ENCODE measurements at regions not wholly inside any gene's neighbourhood (a gene's known extent, or its start where the extent isn't known, plus 50 kb on each side); places are given as distances from the start of the nearest gene placed in this dataset.
A peak's percentile ranks its signal among the peaks of the same experiment; 100 is the strongest.
"Not testable (repeated sequence)": the region's sequence is repeated elsewhere in the genome, so short reads cannot be mapped to it uniquely, and the experiment has no call there.

DNA sequence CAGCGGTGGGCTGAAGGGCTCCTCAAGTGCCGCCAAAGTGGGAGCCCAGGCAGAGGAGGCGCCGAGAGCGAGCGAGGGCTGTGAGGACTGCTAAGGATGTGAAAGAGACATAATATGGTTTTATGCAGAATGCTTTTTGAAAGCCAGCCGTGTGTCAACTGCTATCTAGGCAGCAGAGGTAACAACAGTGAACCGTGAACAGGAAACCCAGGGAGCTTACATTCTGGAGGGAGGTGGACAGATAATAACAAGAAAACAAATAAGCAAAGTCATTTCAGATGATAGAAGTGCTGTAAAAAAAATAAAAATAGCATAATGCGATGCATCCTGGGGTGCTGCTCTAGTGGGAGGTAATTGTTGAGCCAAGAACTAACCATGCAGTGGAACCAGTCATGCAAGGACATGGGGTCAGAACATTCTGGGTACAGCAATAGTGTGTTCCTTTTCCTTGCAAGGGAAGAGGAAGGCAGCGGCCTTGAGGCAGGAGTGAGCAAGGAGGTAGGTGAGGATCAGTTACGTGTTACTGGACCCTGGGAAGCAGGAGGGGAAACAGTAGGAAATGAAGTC, 134.4 kb upstream of the TMEM170B start:
- Histone ChIP-seq H3K27ac (ENCODE audit: low read depth, low read length) (no peak overlapping the region), H3K27me3 (ENCODE audit: control insufficient read depth, insufficient read depth, low read length) (no peaks in the 10 kb centered on the region), H3K4me1 (ENCODE audit: control insufficient read depth, insufficient read depth, low read length) (no peaks in the 10 kb centered on the region), H3K4me3 (ENCODE audit: low read depth, low read length) (no peak overlapping the region), H3K36me3 (ENCODE audit: control insufficient read depth, insufficient read depth, low read length) (no peaks in the 10 kb centered on the region), H3K9me3 (ENCODE audit: control insufficient read depth, insufficient read depth, low read length) (no peaks in the 10 kb centered on the region)
- no peak for DNase-seq (ENCODE audit: low read depth in 4 of 6, low spot score in 6 of 6)
- 94% methylated on average over 8 of the region's 11 CpGs for WGBS (ENCODE audit: insufficient coverage)

DNA sequence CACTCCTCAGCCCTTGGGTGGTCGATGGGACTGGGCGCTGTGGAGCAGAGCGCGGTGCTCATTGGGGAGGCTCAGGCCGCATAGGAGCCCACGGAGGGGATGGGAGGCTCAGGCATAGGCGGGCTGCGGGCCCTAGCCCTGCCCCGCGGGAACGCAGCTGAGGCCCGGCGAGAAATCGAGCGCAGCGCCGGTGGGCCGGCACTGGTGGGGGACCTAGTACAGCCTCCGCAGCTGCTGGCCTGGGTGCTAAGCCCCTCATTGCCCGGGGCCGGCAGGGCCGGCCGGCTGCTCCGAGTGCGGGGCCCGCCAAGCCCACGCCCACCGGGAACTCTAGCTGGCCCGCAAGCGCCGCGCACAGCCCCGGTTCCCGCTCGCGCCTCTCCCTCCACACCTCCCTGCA, 135.0 kb upstream of the TMEM170B start:
- not testable (repeated sequence) for H3K36me3 ChIP-seq (ENCODE audit: control insufficient read depth, insufficient read depth, low read length); DNase-seq (ENCODE audit: low read depth in 4 of 6, low spot score in 6 of 6); H3K4me1 ChIP-seq (ENCODE audit: control insufficient read depth, insufficient read depth, low read length); H3K9me3 ChIP-seq (ENCODE audit: control insufficient read depth, insufficient read depth, low read length); H3K4me3 ChIP-seq (ENCODE audit: low read depth, low read length); H3K27ac ChIP-seq (ENCODE audit: low read depth, low read length); H3K27me3 ChIP-seq (ENCODE audit: control insufficient read depth, insufficient read depth, low read length)
- 94% methylated on average over 17 of the region's 36 CpGs for WGBS (ENCODE audit: insufficient coverage)

DNA sequence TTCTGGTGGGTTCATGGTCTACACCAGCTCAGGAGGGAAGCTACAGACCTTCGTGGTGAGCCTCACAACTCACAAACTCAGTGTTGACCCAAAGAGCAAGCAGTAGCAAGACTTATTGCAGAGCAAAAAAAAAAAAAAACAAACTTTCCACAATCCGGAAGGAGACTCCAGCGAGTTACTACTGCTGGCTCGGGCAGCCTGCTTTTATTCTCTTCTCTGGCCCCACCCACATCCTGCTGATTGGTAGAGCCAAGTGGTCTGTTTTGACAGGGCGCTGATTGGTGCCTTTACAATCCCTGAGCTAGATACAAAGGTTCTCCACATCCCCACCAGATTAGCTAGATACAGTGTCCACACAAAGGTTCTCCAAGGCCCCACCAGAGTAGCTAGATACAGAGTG, 135.6 kb upstream of the TMEM170B start:
- WGBS (ENCODE audit: insufficient coverage), result 100% methylated on average over 3 of the region's 5 CpGs
- not testable (repeated sequence) for H3K36me3 ChIP-seq (ENCODE audit: control insufficient read depth, insufficient read depth, low read length)

DNA sequence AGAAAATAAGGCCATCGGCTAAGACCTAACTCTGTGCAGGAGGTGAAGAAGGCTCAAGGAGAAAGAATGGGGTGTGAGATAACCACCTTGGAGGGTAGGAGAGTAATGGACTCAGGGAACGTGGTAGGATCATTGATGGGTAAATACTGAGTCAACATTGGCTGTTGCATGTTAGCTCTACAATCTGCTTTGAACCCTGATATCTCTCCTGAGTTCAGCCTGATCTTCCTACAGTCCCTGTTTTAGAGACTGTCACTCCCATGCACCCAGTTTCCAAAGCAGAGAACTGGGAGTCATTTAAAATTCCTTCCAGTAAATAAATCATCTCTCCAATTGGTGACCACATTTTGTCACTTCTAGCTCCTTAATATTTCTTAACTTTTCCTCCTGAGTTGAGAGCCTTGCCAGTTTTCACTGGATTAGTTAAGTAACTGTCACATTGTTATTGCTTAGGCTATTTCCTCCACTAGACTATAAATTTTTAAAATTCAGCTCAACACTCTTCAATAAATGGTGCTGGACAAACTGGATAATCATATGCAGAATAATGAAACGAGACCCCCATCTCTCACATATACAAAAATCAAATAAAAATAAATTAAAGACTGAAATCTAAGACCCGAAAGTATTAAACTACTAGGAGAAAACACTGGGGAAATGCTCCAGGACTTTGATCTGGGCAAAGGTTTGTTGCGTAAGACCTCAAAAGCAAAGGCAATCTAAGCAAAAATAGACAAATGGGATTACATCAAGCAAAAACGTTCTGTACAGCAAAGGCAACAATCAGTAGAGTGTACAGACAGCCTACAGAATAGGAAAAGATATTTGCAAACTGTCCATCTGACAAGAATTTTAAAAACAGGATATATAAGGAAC, 138.9 kb upstream of the TMEM170B start:
- no peak for DNase-seq (ENCODE audit: low read depth in 4 of 6, low spot score in 6 of 6)
- Histone ChIP-seq H3K36me3 (ENCODE audit: control insufficient read depth, insufficient read depth, low read length) (no peaks in the 10 kb centered on the region), H3K9me3 (ENCODE audit: control insufficient read depth, insufficient read depth, low read length) (no peaks in the 10 kb centered on the region), H3K27ac (ENCODE audit: low read depth, low read length) (no peak overlapping the region), H3K4me1 (ENCODE audit: control insufficient read depth, insufficient read depth, low read length) (no peaks in the 10 kb centered on the region), H3K27me3 (ENCODE audit: control insufficient read depth, insufficient read depth, low read length) (no peaks in the 10 kb centered on the region), H3K4me3 (ENCODE audit: low read depth, low read length) (no peak overlapping the region)
- WGBS (ENCODE audit: insufficient coverage), result 82% methylated on average over 3 of the region's 6 CpGs

More for the DNA sequence above, 135.6 kb upstream of the TMEM170B start:
- not testable (repeated sequence) for H3K27me3 ChIP-seq (ENCODE audit: control insufficient read depth, insufficient read depth, low read length); H3K9me3 ChIP-seq (ENCODE audit: control insufficient read depth, insufficient read depth, low read length); H3K4me3 ChIP-seq (ENCODE audit: low read depth, low read length); H3K27ac ChIP-seq (ENCODE audit: low read depth, low read length); DNase-seq (ENCODE audit: low read depth in 4 of 6, low spot score in 6 of 6); H3K4me1 ChIP-seq (ENCODE audit: control insufficient read depth, insufficient read depth, low read length)

DNA sequence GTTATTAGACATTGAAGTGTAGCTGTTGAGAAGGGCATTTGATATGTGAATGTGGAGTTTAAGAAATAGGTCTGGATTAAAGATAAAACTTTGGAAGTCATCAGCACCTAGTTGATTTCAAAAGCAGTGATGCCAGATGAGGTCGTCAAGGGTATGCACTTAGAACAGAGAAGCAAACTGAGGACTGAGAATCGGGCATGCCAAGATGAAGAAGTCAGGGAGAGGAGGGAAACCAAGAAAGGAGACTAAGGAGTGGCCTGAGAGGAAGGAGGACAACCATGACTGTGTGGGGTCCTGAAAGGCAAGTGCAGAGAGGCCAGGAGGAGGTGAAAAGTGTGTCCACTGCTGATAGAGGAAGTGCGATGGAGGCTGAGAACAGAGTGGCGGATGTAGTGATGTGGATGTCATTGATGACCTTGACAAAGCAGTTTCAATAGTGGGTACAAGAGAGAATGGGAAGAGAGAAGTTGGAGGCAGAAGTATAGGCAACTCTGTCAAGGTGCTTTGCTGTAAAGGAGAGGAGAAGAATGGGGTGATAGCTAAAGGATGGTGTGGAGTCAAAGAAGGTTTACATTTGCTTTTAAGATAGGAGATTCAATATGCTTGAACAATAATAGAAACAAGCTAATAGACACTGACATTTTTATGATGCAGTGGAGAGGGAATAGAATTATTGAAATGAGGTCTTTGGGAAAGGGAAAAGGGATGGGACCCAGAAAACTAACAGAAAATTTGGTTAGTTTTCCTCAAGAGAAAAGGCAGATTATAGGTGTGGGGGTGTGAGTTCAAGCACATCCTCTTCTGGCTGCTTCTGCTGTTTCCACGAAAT, 139.7 kb upstream of the TMEM170B start:
- Histone ChIP-seq H3K36me3 (ENCODE audit: control insufficient read depth, insufficient read depth, low read length) (no peaks in the 10 kb centered on the region), H3K4me1 (ENCODE audit: control insufficient read depth, insufficient read depth, low read length) (no peaks in the 10 kb centered on the region), H3K27ac (ENCODE audit: low read depth, low read length) (no peak overlapping the region), H3K4me3 (ENCODE audit: low read depth, low read length) (no peak overlapping the region), H3K27me3 (ENCODE audit: control insufficient read depth, insufficient read depth, low read length) (no peaks in the 10 kb centered on the region), H3K9me3 (ENCODE audit: control insufficient read depth, insufficient read depth, low read length) (no peaks in the 10 kb centered on the region)
- WGBS (ENCODE audit: insufficient coverage), result 90% methylated on average over 5 of the region's 5 CpGs
- no peak for DNase-seq (ENCODE audit: low read depth in 4 of 6, low spot score in 6 of 6)

DNA sequence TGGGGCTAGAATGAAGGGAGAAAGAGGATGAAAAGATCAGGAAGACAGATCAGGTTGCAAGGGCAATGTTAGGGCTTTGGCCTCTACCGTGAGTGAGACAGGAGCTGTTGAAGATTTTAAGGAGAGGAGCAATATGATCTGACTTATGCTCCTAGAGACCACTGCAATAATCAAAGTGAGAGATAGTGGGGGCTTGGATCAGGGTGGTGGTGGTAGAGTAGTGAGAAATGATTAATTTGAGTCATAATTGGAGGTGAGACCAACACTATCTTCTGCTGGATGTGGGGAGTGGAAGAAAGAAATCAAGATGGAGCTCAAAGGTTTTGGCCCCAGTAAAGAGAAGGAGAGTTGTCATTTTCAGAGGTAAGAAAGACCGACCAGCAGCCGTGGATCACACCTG, 140.7 kb upstream of the TMEM170B start:
- no peak for DNase-seq (ENCODE audit: low read depth in 4 of 6, low spot score in 6 of 6)
- no peaks in the 10 kb centered on the region for H3K27me3 ChIP-seq (ENCODE audit: control insufficient read depth, insufficient read depth, low read length)
- H3K9me3 ChIP-seq (ENCODE audit: control insufficient read depth, insufficient read depth, low read length), result no peaks in the 10 kb centered on the region
- no peak overlapping the region for H3K27ac ChIP-seq (ENCODE audit: low read depth, low read length)
- H3K36me3 ChIP-seq (ENCODE audit: control insufficient read depth, insufficient read depth, low read length), result no peaks in the 10 kb centered on the region
- WGBS (ENCODE audit: insufficient coverage), result 85% methylated on average over 3 of the region's 3 CpGs
- no peak overlapping the region for H3K4me3 ChIP-seq (ENCODE audit: low read depth, low read length)
- H3K4me1 ChIP-seq (ENCODE audit: control insufficient read depth, insufficient read depth, low read length), result no peaks in the 10 kb centered on the region

DNA sequence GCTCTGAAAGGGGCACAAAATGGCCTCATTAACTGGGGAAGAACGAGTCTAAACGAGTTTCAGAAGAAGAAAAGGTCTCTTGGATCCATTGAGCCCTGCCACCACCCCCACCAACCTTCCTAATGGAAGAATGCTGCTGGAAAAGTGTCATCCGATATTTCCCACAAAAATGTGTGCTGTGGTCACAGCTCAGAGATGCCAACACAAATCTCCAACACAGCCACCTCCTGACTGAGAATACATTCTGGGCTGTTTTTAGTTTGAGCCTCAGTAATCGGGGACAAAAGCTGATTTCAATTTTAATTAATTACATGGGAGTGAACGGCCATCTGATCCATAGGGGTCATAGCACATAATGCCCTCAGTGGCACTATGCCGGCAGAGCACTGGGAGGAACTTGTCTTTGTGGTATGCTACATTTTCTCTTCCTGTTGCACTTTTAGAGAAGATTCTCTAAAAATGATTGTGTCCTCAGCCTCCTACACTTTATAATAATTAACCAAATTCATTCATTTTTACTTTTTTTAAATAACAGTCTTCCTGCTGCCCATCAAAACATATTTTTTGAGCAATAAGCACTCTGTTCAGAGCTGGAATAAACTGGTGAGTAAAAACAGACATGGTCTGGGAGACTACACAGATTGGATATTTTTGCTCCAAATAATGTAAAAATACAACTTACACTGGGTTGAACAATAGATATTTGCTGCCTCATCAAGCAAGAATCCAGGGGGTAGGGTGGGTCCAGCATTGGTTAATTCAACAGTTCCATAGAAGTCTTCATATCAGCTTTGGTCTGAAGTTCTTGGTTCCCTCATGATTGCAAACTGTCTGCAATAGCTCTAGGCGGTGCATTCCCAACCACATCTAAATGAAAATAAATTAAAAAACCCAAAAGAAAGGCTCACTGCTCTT, 143.6 kb upstream of the TMEM170B start:
- H3K27me3 ChIP-seq (ENCODE audit: control insufficient read depth, insufficient read depth, low read length), result no peaks in the 10 kb centered on the region
- no peak for DNase-seq (ENCODE audit: low read depth in 4 of 6, low spot score in 6 of 6)
- no peaks in the 10 kb centered on the region for H3K36me3 ChIP-seq (ENCODE audit: control insufficient read depth, insufficient read depth, low read length)
- no peaks in the 10 kb centered on the region for H3K4me1 ChIP-seq (ENCODE audit: control insufficient read depth, insufficient read depth, low read length)
- no peak overlapping the region for H3K27ac ChIP-seq (ENCODE audit: low read depth, low read length)
- no peaks in the 10 kb centered on the region for H3K9me3 ChIP-seq (ENCODE audit: control insufficient read depth, insufficient read depth, low read length)
- WGBS (ENCODE audit: insufficient coverage), result 60% methylated on average over 2 of the region's 7 CpGs
- H3K4me3 ChIP-seq (ENCODE audit: low read depth, low read length), result no peak overlapping the region

DNA sequence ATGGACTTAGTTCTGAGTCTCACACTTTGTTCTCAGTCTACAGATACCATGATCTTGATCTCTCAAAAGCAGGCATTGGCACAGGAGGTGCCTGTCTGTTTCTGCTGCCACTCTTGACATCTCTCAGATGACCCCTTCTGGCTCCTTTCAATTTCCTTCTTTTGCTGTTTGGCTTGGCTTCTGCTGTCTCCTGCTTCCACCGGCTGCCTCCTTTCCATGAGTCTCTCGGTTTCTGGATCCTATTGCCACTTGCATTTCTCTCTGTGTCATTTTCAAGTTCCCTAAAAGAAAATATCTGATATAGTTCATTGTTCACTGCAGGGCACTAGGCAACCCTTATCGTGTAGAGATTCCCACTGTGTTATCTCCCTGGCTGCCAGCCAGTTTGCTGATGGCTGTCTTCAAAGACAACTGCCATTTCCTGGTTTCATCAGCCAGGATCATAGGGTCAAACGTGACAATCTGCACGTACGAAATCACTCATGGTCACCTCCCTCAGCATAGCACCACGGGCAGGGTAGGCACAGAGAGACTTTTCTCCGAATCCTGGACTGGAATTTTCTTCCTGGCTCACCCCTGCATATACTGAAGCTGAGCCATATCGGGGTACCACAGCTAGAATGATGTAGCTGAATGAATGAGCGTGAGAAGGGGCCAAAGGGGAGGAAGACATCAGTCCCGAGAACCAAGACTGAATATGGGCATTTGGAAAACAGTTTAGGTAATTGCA, 144.6 kb upstream of the TMEM170B start:
- 61% methylated on average over 6 of the region's 11 CpGs for WGBS (ENCODE audit: insufficient coverage)
- no peaks in the 10 kb centered on the region for H3K4me1 ChIP-seq (ENCODE audit: control insufficient read depth, insufficient read depth, low read length)

More for the DNA sequence above, 144.6 kb upstream of the TMEM170B start:
- Histone ChIP-seq H3K9me3 (ENCODE audit: control insufficient read depth, insufficient read depth, low read length) (no peaks in the 10 kb centered on the region), H3K27ac (ENCODE audit: low read depth, low read length) (no peak overlapping the region), H3K27me3 (ENCODE audit: control insufficient read depth, insufficient read depth, low read length) (no peaks in the 10 kb centered on the region), H3K4me3 (ENCODE audit: low read depth, low read length) (no peak overlapping the region), H3K36me3 (ENCODE audit: control insufficient read depth, insufficient read depth, low read length) (no peaks in the 10 kb centered on the region)
- peak in 1 of 6 donors; percentile 21 for DNase-seq (ENCODE audit: low read depth in 4 of 6, low spot score in 6 of 6)
